ENCODE measurements at regions not wholly inside any gene's neighbourhood (a gene's known extent, or its start where the extent isn't known, plus 50 kb on each side); places are given as distances from the start of the nearest gene placed in this dataset.
"Not testable (repeated sequence)": the region's sequence is repeated elsewhere in the genome, so short reads cannot be mapped to it uniquely, and the experiment has no call there.

DNA sequence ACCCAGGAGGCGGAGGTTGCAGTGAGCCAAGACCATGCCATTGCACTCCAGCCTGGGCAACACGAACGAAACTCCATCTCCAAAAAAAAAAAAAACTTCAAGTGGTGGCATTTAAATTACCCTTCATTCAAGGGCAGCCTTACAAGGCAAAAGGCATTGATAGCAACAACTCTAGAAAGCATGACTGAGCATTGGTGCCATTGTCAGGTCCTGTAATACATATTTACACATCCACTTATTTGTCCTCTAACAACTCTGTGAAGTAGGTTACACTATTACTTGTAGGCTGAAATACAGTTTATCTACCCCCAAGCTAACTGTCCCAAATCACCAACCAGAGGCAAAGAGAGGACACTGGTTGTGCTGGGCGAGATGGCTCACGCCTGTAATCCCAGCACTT is 52.7 kb upstream of the LARP1 start:
- DNase-seq = no peak

DNA sequence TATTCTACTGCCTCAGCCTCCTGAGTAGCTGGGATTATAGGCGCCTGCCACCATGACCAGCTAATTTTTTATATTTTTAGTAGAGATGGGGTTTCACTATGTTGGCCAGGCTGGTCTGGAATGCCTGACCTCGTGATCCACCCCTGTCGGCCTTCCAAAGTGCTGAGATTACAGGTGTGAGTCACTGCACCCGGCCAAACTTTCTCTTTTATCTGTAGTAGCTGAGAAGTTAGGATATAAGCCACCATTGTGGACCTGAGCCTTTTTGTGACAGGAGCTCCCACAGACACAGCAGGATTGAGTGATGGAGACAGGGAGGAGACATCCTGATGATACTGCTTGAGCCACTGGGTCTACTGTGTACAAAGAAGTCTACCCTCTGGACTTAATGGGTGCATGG is 53.5 kb upstream of the LARP1 start:
- not testable (repeated sequence) for DNase-seq

DNA sequence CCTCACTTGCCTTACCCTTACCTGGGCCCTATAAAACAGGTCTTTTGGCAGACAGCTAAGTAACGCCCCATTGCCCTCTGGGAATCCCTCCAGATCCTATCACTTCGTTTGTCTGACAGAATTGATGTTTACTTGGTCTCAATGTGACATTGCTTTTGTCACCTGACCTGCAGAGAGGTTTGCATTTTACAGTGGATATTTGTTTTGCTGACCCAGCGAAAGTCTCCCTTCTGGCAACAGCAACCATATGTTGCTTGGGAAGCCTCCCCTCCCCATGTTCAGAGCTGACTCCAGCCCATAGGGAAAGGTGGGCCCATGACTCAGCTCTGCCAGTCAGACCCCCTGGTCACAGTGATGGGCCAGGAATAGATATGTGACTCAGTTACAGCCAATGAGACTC is 54.0 kb upstream of the LARP1 start:
- DNase-seq = no peak

DNA sequence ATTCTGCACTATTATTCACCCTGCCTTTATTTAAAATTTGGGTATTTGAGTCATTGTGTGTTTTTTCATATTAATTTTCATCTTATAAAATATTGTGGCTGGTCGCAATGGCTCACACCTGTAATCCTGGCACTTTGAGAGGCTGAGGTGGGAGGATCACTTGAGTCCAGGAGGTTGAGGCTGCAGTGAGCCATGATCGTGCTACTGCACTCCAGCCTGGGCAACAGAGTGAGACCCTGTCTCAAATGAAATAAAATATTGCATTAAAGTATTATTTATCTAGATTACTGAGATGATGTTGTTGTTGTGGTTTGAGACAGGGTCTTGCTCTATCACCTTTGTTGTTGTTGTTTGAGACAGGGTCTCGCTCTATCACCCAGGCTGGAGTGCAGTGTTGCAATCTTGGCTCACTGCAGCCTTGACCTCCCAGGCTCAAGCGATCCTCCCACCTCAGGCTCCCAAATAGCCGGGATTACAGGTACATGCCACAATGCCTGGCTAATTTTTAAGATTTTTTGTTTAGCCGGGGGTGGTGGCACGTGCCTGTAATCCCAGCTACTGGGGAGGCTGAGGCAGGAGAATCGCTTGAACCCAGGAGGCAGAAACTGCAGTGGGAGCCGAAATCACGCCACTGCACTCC is 54.8 kb upstream of the LARP1 start:
- not testable (repeated sequence) for DNase-seq

DNA sequence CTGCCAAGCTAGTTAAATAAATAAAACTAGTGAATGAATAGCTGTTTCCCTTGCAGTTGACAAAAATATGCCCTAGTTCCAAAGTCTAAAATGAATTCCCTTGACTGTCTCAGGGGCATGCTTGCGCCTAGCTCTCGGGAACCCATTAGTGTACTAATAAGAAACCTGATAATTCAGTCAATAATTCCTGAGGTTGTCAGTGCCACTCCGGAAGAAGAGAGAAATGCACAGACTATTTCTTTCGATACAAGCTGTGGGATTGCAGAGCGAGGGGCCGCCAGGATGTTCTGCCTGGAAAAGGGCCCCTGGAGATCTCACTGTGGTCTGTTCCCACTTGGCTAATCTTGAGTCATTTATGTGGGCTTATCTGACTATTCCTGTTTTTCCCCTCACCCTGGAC is 56.4 kb upstream of the LARP1 start:
- no peak for DNase-seq

DNA sequence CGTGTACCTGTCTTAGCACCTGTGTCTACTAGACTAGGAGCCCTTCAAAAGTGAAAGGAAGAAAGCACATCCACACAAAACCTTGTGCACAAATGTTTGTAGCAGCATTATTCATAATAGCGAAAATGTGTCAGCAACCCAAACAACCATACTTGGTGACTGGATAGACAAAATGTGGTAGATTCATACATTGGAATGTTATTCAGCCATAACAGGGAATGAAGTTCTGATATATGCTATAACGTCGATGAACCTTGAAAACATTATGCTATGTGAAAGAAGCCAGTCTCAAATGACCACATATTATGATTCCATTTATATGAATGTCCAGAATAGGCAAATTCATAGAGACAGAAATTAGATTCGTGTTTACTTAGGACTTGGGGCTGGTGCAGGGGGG is 57.8 kb upstream of the LARP1 start:
- no peak for DNase-seq

DNA sequence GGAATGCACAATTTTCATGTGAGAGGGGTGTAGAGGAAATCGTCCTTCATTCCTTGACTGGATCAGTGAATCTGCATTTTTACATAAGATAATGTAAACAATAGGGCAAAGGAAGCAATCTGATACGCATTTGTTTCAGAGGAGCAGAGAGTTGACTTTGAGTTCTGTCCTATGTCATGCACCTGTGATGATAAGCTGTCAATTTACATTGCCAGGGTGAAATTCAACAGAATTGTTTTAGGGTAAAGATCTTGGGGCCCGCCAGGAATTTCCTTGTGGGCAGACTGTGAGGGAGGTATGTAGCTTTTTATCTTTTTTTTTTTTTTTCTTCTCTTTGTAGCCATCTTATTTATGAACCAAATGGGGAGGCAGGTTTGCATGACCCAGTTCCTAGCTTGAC is 58.3 kb upstream of the LARP1 start:
- DNase-seq = no peak

DNA sequence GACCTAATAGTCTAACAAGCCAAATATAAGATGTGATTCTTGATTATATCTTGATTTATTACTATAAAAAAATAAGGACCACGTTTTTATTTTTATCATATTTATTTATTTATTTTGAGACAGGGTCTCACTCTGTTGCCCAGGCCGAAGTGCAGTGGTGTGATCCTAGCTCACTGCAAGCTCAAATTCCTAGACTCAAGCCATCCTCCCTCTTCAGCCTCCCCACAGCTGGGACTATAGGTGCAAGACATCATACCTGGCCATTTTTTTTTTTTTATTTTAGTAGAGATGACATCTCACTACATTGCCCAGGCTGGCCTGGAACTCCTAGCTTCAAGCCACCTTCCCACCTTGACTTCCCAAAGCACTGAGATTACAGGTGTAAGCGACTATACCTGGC is 61.0 kb upstream of the LARP1 start:
- DNase-seq = no peak

DNA sequence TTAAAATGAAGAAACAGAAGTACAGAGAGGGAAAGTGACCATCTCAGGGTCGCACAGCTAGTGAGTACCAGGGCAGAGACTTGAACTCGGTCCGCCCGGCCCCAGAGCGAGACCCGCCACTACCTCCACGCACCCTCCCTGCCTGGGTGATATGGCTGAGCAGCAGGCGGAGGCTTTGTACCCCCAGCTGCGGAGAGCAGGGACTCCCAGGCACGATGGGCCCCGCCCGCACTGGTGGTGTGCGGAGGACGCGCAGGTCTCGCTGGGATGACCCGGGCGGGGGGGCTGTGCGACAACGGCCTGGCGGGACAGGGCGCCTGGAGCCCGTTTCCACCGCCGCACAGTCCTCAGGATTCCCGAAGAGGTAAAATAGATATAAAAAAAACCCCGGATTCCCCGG is 64.7 kb upstream of the LARP1 start:
- no peak for DNase-seq

DNA sequence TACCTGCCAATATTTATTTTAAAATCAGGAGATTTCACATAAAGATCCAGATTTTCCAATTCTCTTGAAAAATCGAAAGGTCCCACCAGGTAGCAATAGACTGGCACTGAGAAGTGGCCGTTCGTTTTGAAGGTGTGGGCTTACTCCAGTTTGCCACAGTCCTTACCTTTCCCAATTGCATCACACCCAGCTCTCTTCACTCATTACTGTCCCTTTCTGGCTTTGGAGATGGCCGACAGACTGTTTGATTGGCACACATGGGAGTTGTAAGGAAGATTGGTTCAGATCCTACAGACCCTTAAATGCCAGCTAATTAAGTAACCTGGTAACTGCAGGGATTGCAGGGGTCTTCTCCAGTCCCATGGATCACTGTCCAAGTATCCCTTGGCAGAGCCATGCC is 68.7 kb upstream of the LARP1 start:
- no peak for DNase-seq

DNA sequence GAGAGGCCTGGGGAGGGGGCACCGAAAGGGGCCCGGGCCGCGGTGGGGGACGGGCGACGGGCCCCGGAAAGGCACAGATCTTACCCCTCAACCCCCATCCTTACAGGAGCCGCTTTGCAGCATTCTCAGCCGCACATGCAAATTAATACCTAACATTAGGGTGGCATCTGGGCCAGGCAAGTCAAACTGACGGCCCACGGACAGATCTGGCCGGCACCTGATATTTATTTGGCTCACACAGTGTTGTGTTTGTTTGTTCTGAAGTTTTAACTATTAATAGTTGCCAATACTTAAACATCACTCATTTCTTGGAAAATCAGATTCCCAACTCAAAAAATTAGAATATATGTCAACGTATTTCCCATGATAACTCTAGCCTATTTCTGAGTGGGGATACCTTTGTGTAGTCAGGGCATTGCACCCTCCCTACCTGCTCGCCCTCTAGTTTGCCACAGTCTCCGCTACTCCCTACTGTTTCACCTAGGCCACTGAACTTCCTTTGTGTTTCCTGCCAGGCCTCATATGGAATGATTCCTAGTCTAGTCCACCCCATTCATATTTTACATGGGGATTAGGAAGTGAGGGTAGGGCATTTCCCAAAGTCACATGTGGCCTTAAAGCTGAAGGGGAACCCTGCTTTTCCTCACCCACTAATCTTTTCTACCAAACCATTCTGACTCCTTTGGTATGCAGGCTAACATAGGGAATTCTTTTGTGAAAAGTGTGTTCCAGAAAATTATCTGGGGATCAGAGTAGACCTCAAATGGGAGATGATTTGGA is 71.9 kb upstream of the LARP1 start:
- no peak for DNase-seq

DNA sequence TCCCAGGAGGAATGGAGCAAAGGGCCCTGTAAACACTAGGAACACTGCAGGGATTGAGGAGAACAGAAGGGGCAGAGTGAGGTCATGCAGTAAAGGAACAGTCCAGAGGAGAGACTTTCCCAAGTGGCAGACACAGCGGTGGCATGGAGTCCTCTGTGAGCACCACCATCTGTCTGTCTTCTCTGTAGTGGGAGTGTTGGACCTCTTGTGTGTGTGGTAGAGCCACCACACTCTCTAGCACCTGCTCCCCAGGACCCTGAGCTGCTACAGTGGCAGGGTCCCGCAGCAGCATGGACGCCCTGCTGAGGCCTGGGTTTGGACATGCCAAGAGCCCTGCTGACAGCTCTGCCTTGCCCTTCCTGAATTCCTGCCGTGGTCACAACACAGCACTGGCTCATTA is 75.7 kb upstream of the LARP1 start:
- DNase-seq = no peak

DNA sequence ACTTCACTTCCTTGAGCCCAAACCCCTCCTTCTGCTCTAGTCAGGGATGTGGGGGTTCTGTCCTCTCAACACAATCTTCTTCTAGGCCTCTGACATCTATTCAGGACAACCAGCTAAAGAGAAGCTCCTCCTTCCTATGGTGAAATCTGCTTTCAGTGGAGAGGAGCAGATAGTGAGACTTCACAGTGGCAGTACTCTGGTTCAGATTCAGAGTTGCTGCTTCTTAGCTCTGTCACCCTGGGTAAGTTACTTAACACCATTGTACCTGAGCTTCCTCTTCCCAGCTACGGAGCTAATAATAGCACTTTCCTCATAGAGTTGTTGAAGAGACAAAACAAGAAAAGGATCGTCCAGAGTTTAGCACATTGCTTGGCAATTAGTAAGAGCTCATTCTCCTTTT is 77.3 kb upstream of the LARP1 start:
- DNase-seq = no peak

DNA sequence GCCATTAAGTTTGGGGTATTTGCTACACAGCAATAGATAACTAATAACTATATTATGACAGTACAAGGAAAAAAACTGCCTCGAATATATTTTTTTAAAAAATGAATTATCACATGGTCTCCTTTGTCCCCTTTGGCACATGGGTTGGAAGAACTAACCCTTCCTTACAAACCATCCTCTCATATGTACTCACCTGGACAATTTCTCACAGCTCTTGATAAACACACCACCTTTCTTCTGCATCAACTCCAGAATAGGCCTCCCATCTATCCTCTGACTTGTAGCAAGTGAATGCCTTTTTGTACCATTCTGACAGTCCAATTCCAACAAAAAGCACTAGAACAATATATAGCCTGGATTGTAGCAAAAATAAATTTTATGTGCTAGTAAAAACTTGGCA is 78.7 kb upstream of the LARP1 start:
- DNase-seq = no peak

DNA sequence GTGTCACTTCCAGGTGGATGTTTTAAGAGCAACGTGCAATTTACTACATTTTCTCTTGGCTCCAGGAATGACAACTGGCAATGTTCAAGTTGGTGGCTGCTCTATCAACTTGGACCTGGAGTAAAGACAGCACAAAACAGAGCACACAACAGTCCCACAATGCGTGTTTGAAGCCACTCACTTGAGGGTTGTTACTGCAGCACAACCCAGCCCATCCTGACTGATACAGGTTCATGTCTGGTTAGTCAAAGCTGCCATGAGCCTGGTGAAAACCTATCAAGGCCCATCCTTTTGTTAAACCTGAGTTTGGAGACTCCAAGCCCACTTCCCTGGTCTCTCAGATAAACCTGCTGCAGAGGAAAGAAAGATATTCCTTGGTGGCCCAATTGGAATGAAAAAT is 81.1 kb upstream of the LARP1 start:
- DNase-seq = no peak

DNA sequence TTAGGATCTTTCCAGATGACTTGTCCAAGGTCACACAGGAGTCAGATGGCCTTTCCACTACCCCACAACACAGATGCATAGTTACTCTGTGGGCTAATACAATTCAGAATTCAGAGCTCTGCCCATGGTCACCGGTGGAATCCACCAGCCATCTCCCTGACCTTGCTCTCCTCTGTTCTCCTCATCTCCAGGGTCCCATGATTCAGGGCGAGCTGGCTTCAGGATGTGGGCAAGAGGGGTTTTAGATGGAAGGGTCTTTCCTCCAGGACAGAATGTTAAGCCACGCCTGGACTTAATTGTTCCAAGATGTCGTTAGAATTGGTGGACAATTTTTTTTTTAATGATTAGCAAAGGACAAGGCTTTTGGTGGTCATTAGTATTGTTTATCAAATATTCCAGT is 81.7 kb upstream of the LARP1 start:
- no peak for DNase-seq

DNA sequence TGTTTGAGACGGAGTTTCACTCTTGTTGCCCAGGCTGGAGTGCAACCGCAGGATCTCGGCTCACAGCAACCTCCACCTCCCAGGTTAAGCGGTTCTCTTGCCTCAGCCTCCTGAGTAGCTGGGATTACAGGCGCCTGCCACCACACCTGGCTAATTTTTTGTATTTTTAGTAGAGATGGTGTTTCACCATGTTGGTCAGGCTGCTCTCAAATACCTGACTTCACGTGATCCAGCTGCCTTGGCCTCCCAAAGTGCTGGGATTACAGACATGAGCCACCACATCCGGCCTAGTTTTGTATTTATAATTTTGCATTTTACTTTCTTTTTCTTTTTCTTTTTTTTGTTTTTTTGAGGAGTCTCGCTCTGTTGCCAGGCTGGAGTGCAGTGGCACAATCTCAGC is 85.3 kb upstream of the LARP1 start:
- not testable (repeated sequence) for DNase-seq

DNA sequence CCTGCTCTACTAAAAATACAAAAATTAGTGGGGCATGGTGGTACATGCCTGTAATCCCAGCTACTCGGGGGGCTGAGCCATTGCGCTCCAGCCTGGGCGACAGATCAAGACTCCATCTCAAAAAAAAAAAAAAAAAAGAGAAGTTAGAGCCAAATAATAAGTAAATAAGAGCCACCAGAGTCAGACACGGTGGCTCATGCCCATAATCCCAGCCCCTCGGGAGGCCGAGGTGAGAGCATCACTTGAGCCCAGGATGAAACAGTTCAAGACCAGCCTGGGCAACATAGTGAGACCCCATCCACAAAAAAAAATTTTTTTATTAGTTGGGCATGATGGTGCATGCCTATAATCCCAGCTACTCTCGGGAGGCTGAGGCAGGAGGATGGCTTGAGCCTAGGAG is 85.8 kb upstream of the LARP1 start:
- no peak for DNase-seq

DNA sequence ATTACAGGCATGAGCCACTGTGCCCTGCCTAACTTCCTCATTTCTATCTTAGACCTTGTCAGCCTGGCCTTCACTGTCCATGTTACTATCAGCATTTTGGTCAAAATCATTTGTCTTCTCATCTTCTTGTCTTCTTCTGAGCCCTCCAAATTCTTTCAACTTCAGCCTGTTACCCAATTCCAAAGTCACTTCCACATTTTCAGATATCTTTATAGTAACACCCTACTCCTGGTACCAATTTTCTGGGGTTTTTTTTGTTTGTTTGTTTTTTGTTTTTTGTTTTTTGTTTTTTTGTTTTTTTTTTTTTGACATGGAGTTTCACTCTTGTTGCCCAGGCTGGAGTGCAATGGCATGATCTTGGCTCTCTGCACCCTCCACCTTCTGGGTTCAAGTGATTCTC is 90.3 kb upstream of the LARP1 start:
- DNase-seq = no peak

DNA sequence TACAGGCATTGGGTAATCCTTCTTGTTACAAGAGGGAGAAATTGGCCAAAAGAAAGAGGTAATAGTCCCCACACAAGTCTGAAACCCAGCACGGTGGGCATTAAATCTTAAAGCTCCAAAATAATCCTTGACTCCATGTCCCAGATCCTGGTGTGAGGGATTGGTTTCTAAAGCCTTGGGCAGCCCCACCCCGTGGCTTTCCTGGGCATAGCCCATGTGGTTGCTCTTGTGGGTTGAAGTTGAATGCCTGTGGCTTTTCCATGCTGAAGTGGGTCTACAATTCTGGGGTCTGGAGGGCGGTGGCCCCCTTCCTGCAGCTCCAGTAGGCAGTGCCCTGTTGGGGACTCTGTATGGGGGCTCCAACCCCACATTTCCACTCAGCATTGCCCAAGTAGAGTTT is 91.8 kb upstream of the LARP1 start:
- no peak for DNase-seq

DNA sequence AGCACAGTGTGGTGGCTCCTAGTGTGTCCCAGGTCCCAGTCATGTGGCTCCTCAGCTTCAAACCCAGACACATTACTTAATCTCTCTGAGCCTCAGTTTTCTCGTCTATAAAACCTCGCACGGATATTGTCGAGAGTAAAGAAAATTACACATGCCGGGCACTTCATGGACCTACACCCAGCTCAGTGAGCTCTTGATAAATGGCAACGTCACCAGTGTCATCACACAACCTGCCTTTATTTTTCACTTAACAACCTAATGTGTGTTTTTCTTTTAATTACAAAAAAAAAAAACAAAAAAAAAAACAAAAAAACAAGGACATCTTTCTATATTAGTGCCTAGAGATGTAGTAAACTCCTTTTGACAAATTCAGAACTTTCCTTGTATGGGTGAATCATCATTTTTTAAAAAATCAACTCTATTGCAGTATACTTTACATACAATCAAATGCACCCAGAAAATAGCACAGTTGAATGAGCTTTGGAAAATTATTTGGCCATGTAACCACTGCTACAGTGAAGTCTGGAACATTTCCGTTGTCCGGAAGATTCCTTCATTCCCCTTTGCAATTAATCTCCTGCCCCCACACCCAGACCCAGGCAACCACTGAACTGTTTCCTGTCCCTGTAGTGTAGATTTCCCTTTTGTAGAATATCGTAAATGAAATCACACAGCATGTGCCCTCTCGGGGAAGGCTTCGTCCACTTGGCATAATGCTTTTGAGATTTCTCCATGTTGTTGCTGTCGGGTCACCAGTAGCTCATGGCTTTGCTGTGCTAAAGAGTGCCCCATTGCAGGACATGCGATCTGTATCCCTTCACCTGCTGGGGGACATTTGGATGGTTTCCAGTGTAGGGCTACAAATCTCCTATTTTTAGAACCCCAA is 100.4 kb upstream of the LARP1 start:
- no peak for DNase-seq

DNA sequence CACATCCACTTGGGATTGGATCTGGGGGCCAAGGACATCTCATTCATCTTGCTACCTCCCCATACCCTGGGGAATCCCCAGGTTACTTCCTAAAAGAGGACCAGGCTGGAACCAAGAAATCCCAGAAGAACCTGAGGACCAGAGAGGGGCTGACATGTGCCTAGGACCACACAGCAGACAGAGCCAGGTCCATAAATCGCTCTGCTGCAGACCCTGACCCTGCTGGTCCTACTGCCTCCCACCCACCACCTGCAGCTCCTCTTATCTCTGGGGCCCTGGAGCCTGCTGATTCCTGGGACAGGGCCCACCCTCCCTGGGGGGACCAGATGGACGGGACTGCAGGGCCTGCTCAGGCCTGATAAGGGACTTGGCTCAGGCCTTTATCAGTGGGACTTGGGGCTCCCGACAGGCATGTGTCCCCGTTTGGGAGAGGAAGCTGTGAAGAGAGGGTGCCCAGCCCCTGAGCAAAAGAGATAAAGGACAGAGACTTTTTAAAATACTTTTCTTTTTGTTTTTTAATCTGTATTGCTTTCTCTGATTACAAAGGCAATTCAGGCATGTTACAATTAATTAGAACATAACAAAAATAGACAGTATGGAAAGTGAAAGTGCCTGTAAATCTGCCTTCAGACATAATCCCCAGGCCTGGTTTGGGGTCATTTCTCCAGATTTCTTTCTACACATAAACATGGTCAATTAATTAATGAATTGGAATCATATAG is 101.3 kb upstream of the LARP1 start:
- DNase-seq = no peak

DNA sequence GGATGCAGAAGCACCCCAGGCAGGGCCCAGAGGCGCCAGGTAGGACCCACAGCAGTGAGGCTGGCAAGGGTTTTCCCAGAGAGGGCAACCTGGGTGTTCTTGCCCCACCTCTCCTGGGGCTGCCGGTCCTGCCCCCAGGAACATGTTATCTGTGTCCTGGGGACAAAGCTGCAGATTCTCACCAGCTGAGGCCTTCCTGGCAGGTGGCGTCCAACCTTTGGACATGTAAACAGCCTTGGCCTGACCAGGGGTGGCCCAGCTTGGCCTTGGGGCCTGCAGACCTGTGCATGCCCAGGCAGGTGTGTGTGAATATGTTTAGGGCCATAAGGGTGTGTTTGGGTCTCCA is 101.8 kb upstream of the LARP1 start:
- no peak for DNase-seq

All from GOT3 (cell line).